ENCODE measurements at regions not wholly inside any gene's neighbourhood (a gene's known extent, or its start where the extent isn't known, plus 50 kb on each side); places are given as distances from the start of the nearest gene placed in this dataset.

GRCh38 chrX:124231451-124231759 lies 101.1 kb upstream of the TEX13D start:
- no peak overlapping the region for H3K14ac ChIP-seq (replicated peaks; ENCODE audit: low read depth, low read length)
- no peak overlapping the region for H3K23ac ChIP-seq (ENCODE audit: low read depth, low read length)
- no peak for DNase-seq
- no peak overlapping the region for H2BK5ac ChIP-seq (ENCODE audit: low read depth, low read length, poor library complexity, severe bottlenecking)
- H3K9me1 ChIP-seq (ENCODE audit: insufficient read depth, low read length) = no peaks in the 10 kb centered on the region
- no peaks in the 10 kb centered on the region for H3K79me1 ChIP-seq (ENCODE audit: low read depth in 1 of 2, low read length in 2 of 2)
- H2AK5ac ChIP-seq (ENCODE audit: low read depth, low read length) = no peak overlapping the region
- POLR2A ChIA-PET (ENCODE audit: unreplicated experiment) = no interaction called here
- no CpG with 5 or more reads among the region's 1 CpG for WGBS, 2 experiments (ENCODE audit: extremely low coverage in 2 of 2, insufficient read length in 1 of 2)
- H4K5ac ChIP-seq (ENCODE audit: low read depth, low read length) = no peak overlapping the region
- no peak overlapping the region for H3K56ac ChIP-seq (ENCODE audit: extremely low read depth, insufficient read depth, low read length)
- intact Hi-C loops (cut with micrococcal nuclease) (no loop called here), in situ Hi-C loops (cut with MboI; ENCODE audit: low sequenced_read_pairs) (no loop called here), dilution Hi-C loops (cut with HindIII; ENCODE audit: low sequenced_read_pairs, unreplicated experiment) (no loop called here)
- TF ChIP-seq SMC3 (IDR thresholded peaks at IDR 0.05; ENCODE audit: low read depth, low read length) (no peak), RCOR1 (IDR thresholded peaks at IDR 0.05; ENCODE audit: insufficient replicate concordance, low read length) (no peak), CEBPB (IDR thresholded peaks at IDR 0.05; ENCODE audit: low read depth, low read length) (no peak), BHLHE40 (IDR thresholded peaks at IDR 0.05; ENCODE audit: low read depth, low read length) (no peak), NFE2L2 (IDR thresholded peaks at IDR 0.05; ENCODE audit: low read depth, low read length) (no peak), CHD1 (IDR thresholded peaks at IDR 0.05; ENCODE audit: low read depth, low read length) (no peak)
- no peaks in the 10 kb centered on the region for H4K20me1 ChIP-seq (ENCODE audit: insufficient read depth, low read length)
- H3K9me3 ChIP-seq (ENCODE audit: control insufficient read depth, insufficient read depth, low read length) = no peaks in the 10 kb centered on the region
- H3K18ac ChIP-seq (ENCODE audit: low read depth, low read length) = no peak overlapping the region
- H3K9ac ChIP-seq (ENCODE audit: low read depth, low read length) = no peak overlapping the region
- no peak overlapping the region for H3K27ac ChIP-seq (ENCODE audit: insufficient read depth, low read length)
- no peak overlapping the region for H2BK120ac ChIP-seq (ENCODE audit: low read depth, low read length)
- CTCF ChIA-PET = no interaction called here
- H4K91ac ChIP-seq (ENCODE audit: insufficient read depth, low read depth, low read length) = no peak overlapping the region
- H2BK15ac ChIP-seq (ENCODE audit: low read depth, low read length) = no peak overlapping the region
- no peaks in the 10 kb centered on the region for H3K27me3 ChIP-seq (ENCODE audit: control insufficient read depth, insufficient read depth, low read length)
- no peak overlapping the region for H4K8ac ChIP-seq (ENCODE audit: low read depth in 2 of 2, low read length in 2 of 2)
- no peak overlapping the region for H3K4ac ChIP-seq (ENCODE audit: low read depth, low read length)
- H3K4me2 ChIP-seq (ENCODE audit: low read depth, low read length) = no peak overlapping the region
- H2BK20ac ChIP-seq (ENCODE audit: low read depth, low read length) = no peak overlapping the region
- H3K4me1 ChIP-seq (ENCODE audit: control insufficient read depth, insufficient read depth, low read length) = no peaks in the 10 kb centered on the region
- H2AFZ ChIP-seq (replicated peaks; ENCODE audit: low read length, poor library complexity) = no peak overlapping the region
- H2AK9ac ChIP-seq (replicated peaks; ENCODE audit: low read depth, low read length, poor library complexity) = no peak overlapping the region
- no peak for ATAC-seq (ENCODE audit: low read depth)
- BruUV-seq (replicated peaks) = no TSS peak
- no peak overlapping the region for H3K4me3 ChIP-seq (ENCODE audit: insufficient read depth, low read depth, low read length)
- H3K36me3 ChIP-seq (ENCODE audit: control insufficient read depth, insufficient read depth, low read length) = no peaks in the 10 kb centered on the region

Measured in IMR-90 (cell line).